Fibroblast of the aortic adventitia (primary cell): ENCODE measurements at regions not wholly inside any gene's neighbourhood (a gene's known extent, or its start where the extent isn't known, plus 50 kb on each side); places are given as distances from the start of the nearest gene placed in this dataset.

ENCODE experiments used
- DNase-seq: peaks from one replicate; pipeline ENCODE4 v3.0.0-alpha.2; 2010; ENCODE audit warnings: low read depth
- H3K4me3 ChIP-seq: 2 replicates; pipeline ENCODE4 v1.5.1; 2011; ENCODE audit warnings: low read depth, mild to moderate bottlenecking, control low read depth, low read length, moderate library complexity
- CTCF ChIP-seq: IDR thresholded peaks from 2 replicates; pipeline ENCODE4 v1.5.1; 2011; ENCODE audit warnings: mild to moderate bottlenecking, low read length, control low read depth, inconsistent platforms; ENCODE audit not compliant: insufficient read depth

GRCh38 chrX:5080791-5081190 lies 1147.9 kb downstream of the NLGN4X start:
- no peak for DNase-seq
- TF ChIP-seq CTCF, result no peak
- no peak overlapping the region for H3K4me3 ChIP-seq

- TF ChIP-seq CTCF, result no peak
- DNase-seq, result no peak
- H3K4me3 ChIP-seq, result no peak overlapping the region
These were observed 1160.1 kb downstream of the NLGN4X start for GRCh38 chrX:5068550-5068949.

GRCh38 chrX:5057786-5058185 lies 1170.9 kb downstream of the NLGN4X start:
- TF ChIP-seq CTCF, result no peak
- no peak for DNase-seq

GRCh38 chrX:5054852-5055251 lies 1173.8 kb downstream of the NLGN4X start:
- no peak for DNase-seq
- no peak overlapping the region for H3K4me3 ChIP-seq
- no peak for TF ChIP-seq CTCF

More at GRCh38 chrX:5057786-5058185, 1170.9 kb downstream of the NLGN4X start:
- no peak overlapping the region for H3K4me3 ChIP-seq

- no peak for TF ChIP-seq CTCF
- DNase-seq, result no peak
- no peak overlapping the region for H3K4me3 ChIP-seq
These were observed 1176.7 kb downstream of the NLGN4X start for GRCh38 chrX:5051831-5052491.

- TF ChIP-seq CTCF, result no peak
- H3K4me3 ChIP-seq, result no peak overlapping the region
- no peak for DNase-seq
These were observed 1186.1 kb downstream of the NLGN4X start for GRCh38 chrX:5042563-5042962.

GRCh38 chrX:5031792-5032191 lies 1196.9 kb downstream of the NLGN4X start:
- no peak for TF ChIP-seq CTCF
- no peak overlapping the region for H3K4me3 ChIP-seq
- DNase-seq, result no peak
